IPS DF 6.9 (cell line): ENCODE measurements at regions not wholly inside any gene's neighbourhood (a gene's known extent, or its start where the extent isn't known, plus 50 kb on each side); places are given as distances from the start of the nearest gene placed in this dataset.

Source experiments
- DNase-seq: peaks from one replicate; pipeline ENCODE4 v3.0.0-alpha.2; 2013; ENCODE audit warnings: low read depth, low spot score
- H3K27ac ChIP-seq: one replicate; pipeline ENCODE4 v1.5.1; 2013; ENCODE audit warnings: low read length, control low read depth
- H3K27me3 ChIP-seq: 2 replicates; pipeline ENCODE4 v1.6.1; 2013; ENCODE audit warnings: mild to moderate bottlenecking, low read length; ENCODE audit not compliant: control insufficient read depth, insufficient read depth
- H3K36me3 ChIP-seq: 2 replicates; pipeline ENCODE4 v1.6.1; 2013; ENCODE audit warnings: low read length; ENCODE audit not compliant: control insufficient read depth, insufficient read depth
- H3K4me1 ChIP-seq: 2 replicates; pipeline ENCODE4 v1.6.1; 2013; ENCODE audit warnings: low read length; ENCODE audit not compliant: control insufficient read depth, insufficient read depth
- H3K4me3 ChIP-seq: 2 replicates; pipeline ENCODE4 v1.5.1; 2013; ENCODE audit warnings: mild to moderate bottlenecking, low read length
- H3K9me3 ChIP-seq: 2 replicates; pipeline ENCODE4 v1.6.1; 2013; ENCODE audit warnings: low read length, inconsistent platforms; ENCODE audit not compliant: control insufficient read depth, insufficient read depth
- WGBS: extraction: QIAGEN DNeasy Blood & Tissue Kit; methylation state at CpG from one replicate; pipeline ENCODE4 v1.1.7; 2013; ENCODE audit warnings: mixed read lengths, missing lambda C conversion rate; ENCODE audit not compliant: insufficient read length, insufficient coverage; 5-methylcytosine and 5-hydroxymethylcytosine counted together

DNA sequence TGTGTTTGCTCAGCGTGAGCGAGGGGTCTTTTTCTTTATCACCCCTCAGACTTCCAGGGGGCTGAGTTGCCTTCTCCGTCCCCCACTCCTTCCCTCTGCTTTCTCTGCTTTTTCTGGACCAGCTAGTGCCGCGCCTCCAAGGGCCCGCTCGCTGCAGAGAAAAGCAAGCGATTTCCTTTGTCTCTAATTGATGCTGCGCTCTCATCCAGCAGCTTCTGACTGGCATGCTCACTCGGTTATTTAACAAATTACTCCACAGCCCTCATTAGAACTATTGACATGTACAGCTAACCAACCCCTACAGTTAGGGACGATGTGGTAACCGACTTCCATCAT, 288.0 kb downstream of the ELAVL2 start:
- no peak overlapping the region for H3K27ac ChIP-seq
- no peaks in the 10 kb centered on the region for H3K36me3 ChIP-seq
- whole genome bisulfite sequencing: no CpG with 5 or more reads among the region's 12 CpGs
- no peak for DNase-seq
- no peaks in the 10 kb centered on the region for H3K9me3 ChIP-seq
- no peaks in the 10 kb centered on the region; the same call in 1 of the 2 replicates for H3K4me1 ChIP-seq
- no peak overlapping the region; the same call in 1 of the 2 replicates for H3K4me3 ChIP-seq
- H3K27me3 ChIP-seq: no peaks in the 10 kb centered on the region

DNA sequence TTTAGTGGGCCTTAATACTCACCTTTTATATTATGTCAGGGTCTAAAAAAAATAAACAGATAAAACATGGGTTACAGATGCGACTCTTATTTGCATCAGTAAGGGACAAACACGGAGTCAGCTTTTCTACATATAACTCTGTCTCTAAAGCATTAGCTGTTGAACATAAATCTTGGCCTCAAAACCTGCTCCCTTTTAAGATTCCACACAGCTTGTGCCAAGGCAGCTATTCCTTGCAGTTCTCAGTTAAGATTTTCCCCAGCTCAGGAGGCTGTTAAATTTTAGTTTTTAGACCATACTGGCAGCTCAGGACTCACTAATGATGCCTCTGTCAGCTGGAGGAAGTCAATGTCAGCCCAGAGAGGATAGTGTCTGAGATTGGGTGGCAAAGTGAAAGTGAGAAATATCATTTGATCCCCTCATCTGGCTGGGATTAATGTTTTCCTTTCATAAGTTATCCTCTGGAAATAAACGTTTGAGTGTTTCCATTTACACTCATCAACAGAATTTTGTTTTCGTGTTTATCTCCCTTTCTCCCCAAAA, 287.5 kb downstream of the ELAVL2 start:
- no peak for DNase-seq
- Histone ChIP-seq H3K27ac (no peak overlapping the region), H3K4me1 (no peaks in the 10 kb centered on the region; the same call in 1 of the 2 replicates), H3K4me3 (no peak overlapping the region), H3K36me3 (no peaks in the 10 kb centered on the region), H3K9me3 (no peaks in the 10 kb centered on the region), H3K27me3 (no peaks in the 10 kb centered on the region)
- WGBS: no CpG with 5 or more reads among the region's 4 CpGs

DNA sequence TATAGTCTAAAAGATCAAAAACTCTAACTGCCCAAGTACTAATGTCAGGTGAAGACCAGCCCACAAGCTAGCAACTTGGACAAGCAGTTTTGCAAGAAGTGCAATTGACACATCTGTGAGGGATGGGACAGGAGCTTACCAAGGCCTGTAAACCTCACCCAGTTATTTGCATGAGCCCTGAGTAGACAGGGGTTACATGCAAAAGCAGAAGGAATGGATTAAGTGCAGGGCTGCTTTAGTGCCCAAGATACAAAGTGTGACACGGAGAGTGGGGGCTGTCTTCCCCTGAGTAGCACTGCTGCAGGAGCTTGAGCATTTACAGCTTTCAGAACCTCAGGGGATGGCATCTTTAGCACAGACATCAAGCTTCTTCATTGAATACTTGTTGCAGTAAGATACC, 286.7 kb downstream of the ELAVL2 start:
- DNase-seq: no peak
- no peaks in the 10 kb centered on the region for H3K9me3 ChIP-seq
- H3K27me3 ChIP-seq: no peaks in the 10 kb centered on the region
- WGBS: no CpG with 5 or more reads among the region's 1 CpG
- H3K4me3 ChIP-seq: no peak overlapping the region
- H3K4me1 ChIP-seq: no peaks in the 10 kb centered on the region; the same call in 1 of the 2 replicates
- H3K36me3 ChIP-seq: no peaks in the 10 kb centered on the region
- H3K27ac ChIP-seq: no peak overlapping the region

DNA sequence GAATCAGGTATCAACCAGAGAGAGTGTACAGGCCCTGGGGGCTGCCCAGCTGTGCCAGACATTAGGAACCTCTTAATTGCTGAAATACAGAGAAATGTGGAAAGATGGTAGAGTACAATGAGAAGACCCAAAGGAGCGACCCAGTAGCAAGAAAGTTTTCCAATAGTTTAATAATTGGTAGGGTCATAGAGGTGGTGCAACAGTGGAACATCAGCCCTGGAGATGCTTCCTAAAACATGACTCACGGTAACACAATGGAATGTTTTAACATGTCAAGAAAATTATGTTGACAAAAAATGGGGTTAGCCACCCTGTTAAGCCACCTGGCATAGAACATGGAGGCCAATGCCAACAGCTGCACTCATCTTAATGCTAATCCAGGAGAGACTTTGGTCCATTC, 284.1 kb downstream of the ELAVL2 start:
- DNase-seq: no peak
- Histone ChIP-seq H3K27ac (no peak overlapping the region), H3K27me3 (no peaks in the 10 kb centered on the region), H3K4me3 (no peak overlapping the region), H3K9me3 (no peaks in the 10 kb centered on the region), H3K4me1 (no peaks in the 10 kb centered on the region; the same call in 1 of the 2 replicates), H3K36me3 (no peaks in the 10 kb centered on the region)
- WGBS: no CpG with 5 or more reads among the region's 2 CpGs

DNA sequence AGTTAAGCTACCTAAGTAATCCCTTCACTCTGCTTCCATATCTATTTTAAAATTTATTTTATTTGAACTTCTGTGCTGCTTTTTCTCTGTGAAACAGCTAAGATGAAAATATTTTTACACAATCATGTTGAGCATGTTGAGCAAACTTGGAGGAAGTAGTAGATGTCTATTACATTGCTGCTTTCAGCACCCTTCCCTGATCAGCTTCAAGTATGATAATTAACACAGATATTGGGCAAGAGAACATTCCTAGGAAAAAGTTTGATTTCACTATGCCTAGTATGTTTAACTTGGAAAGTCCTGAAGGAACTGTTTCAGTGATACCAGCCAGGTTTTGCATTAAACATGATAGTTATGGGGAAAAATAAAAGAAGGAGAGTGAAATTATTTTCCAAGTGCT, 283.6 kb downstream of the ELAVL2 start:
- no peak overlapping the region for H3K4me3 ChIP-seq
- no peak for DNase-seq
- H3K4me1 ChIP-seq: no peaks in the 10 kb centered on the region
- no peak overlapping the region for H3K27ac ChIP-seq
- H3K9me3 ChIP-seq: no peaks in the 10 kb centered on the region
- no peaks in the 10 kb centered on the region for H3K36me3 ChIP-seq
- no peaks in the 10 kb centered on the region for H3K27me3 ChIP-seq

DNA sequence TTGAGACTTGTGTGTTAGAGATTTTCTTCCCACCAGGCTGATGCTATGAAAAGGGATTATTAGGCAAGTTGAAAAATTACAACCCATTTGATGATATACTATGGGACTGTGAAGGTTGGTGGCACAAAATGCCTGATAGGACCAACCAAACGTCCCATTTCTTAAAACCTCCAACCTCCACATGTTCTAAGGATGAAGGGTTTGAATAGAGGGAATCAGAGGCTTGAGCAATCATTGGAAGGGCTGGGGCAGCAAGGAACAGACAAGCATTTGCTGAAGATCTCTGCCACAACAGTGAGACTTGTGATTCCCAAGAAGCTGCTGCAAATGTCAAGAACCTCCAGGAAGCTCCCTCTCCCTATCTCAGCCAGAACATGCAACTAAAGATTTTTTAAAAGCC, 283.1 kb downstream of the ELAVL2 start:
- no peak for DNase-seq
- Histone ChIP-seq H3K27me3 (no peaks in the 10 kb centered on the region), H3K4me3 (no peak overlapping the region), H3K9me3 (no peaks in the 10 kb centered on the region), H3K4me1 (no peaks in the 10 kb centered on the region), H3K36me3 (no peaks in the 10 kb centered on the region), H3K27ac (no peak overlapping the region)
- no CpG with 5 or more reads among the region's 1 CpG for WGBS

DNA sequence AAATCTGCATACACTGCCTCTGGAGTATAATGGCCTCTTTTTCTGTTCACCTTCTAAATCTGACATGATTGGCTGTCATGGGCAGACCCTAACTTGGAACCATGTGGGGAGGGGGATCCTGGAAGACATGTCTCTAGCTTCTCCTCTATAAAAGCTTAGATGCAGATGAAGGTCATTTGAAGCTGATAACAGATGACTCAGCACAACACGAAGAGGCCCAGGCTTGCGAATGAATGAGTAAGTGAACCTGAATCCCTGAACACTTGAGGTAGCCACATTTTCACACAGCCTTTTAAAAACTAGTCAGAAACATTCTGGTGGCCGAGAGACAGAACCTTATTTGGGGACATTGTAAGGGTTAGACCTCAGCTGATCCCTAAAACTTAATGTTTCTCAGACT, 282.6 kb downstream of the ELAVL2 start:
- Histone ChIP-seq H3K27me3 (no peaks in the 10 kb centered on the region), H3K27ac (no peak overlapping the region), H3K4me1 (no peaks in the 10 kb centered on the region), H3K36me3 (no peaks in the 10 kb centered on the region), H3K9me3 (no peaks in the 10 kb centered on the region), H3K4me3 (no peak overlapping the region)
- WGBS: no CpG with 5 or more reads among the region's 3 CpGs
- no peak for DNase-seq

DNA sequence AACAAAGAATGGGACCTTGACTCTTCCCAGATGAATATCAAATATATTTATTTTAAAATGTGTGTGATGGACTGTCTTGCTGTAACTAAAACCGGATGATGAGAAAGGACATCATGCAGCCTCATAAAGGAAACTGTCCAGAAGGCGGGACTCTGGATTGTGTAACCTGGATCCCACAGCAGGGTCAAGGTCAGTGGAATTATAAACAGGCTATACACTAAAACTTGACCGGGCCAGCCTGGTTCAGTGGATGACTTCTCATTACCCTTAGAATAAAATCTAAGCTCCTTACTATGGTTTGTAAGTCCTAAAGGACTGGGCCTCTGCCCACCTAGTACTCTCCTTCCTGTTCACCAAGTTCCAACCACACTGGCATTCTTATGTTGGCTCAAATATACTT, 280.3 kb downstream of the ELAVL2 start:
- no CpG with 5 or more reads among the region's 3 CpGs for WGBS
- no peak overlapping the region for H3K4me3 ChIP-seq
- no peak for DNase-seq

DNA sequence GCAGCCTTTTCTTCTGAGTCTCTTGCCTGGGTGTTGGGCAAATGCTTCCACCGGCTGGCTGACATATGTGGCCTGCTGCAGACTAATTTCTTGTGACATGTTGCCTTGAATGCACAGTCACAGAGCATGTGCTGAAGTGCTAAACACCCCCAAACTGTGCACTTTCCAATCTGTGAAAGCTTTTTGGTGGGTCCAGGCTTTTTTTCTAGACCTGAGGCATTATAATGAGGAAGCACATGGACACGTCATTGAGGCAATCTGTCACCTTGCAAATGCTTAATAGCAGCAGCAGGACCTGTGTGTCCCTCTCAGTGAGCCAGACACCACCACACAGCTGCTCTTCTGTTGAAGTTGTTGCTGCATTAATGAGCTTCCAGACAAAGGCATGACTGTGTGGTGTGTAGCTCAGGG, 274.7 kb downstream of the ELAVL2 start:
- Histone ChIP-seq H3K36me3 (no peaks in the 10 kb centered on the region), H3K27me3 (no peaks in the 10 kb centered on the region), H3K4me1 (0 out of 2 replicates have a peak, but pooled peaks cover 1% of the 10 kb centered on the region), H3K4me3 (no peak overlapping the region), H3K27ac (no peak overlapping the region), H3K9me3 (no peaks in the 10 kb centered on the region)
- WGBS: no CpG with 5 or more reads among the region's 2 CpGs
- no peak for DNase-seq

More for the DNA sequence above, 280.3 kb downstream of the ELAVL2 start:
- H3K36me3 ChIP-seq: no peaks in the 10 kb centered on the region
- H3K27me3 ChIP-seq: no peaks in the 10 kb centered on the region
- H3K27ac ChIP-seq: no peak overlapping the region
- no peaks in the 10 kb centered on the region for H3K9me3 ChIP-seq
- H3K4me1 ChIP-seq: no peaks in the 10 kb centered on the region

DNA sequence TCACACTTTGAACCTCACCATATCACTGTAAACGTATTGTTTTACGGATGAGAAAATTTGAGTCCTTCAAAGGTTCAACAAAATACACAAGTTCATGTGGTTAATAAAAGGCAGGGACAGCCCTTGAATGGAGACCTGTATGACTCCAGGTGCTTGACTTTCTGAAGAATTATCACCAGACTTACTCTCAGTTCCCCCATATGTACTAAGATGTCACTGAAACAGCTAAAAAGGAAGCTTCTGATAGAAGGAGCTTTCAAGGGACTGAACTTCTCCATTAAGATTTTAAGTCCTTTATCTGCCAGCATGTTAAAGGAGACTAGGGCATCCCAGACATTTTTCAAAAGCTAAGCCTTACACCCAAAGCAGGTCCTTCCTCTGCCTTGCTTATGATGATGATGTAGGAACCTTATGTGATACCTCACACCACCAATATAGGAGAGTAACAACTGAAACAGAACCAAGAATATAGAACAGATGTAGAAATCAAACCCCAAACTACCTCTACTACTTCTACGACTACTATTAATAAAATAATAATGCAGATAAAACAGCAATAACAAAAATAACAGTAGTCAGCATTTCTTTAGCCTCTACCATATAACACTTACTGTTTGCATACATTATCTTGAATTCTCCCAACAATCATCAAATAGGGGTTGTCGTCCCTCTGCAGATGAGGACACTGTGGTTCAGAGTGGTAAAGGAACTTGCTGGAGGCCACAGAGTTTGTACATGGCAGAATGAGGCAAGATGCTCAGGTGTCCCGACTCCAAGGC, 273.9 kb downstream of the ELAVL2 start:
- Histone ChIP-seq H3K4me3 (no peak overlapping the region), H3K36me3 (no peaks in the 10 kb centered on the region), H3K27me3 (no peaks in the 10 kb centered on the region), H3K27ac (no peak overlapping the region), H3K4me1 (0 out of 2 replicates have a peak, but pooled peaks cover 1% of the 10 kb centered on the region), H3K9me3 (no peaks in the 10 kb centered on the region)
- WGBS: no CpG with 5 or more reads among the region's 5 CpGs
- DNase-seq: no peak
